ENCODE measurements at regions not wholly inside any gene's neighbourhood (a gene's known extent, or its start where the extent isn't known, plus 50 kb on each side); places are given as distances from the start of the nearest gene placed in this dataset.

GRCh38 chr14:101082036-101082435 lies 178.5 kb upstream of the RTL1 start:
- TF ChIP-seq CTCF (conservative IDR thresholded peaks at IDR 0.05; ENCODE audit: low read depth, low read length) (no peak), RAD21 (IDR thresholded peaks at IDR 0.05; ENCODE audit: low read length) (no peak), POLR2A (IDR thresholded peaks at IDR 0.05; ENCODE audit: low read depth, low read length) (no peak), CHD1 (IDR thresholded peaks at IDR 0.05; ENCODE audit: low read depth, low read length) (no peak), CEBPB (IDR thresholded peaks at IDR 0.05; ENCODE audit: low read depth, low read length) (no peak), FOS (IDR thresholded peaks at IDR 0.05; ENCODE audit: low read depth, low read length) (no peak), MXI1 (IDR thresholded peaks at IDR 0.05; ENCODE audit: borderline replicate concordance, low read depth, low read length) (no peak), RCOR1 (IDR thresholded peaks at IDR 0.05; ENCODE audit: insufficient replicate concordance, low read length) (no peak), BHLHE40 (IDR thresholded peaks at IDR 0.05; ENCODE audit: low read depth, low read length) (no peak), MAFK (IDR thresholded peaks at IDR 0.05; ENCODE audit: low read depth, low read length) (no peak), RFX5 (IDR thresholded peaks at IDR 0.05; ENCODE audit: low read depth, low read length) (no peak), SMC3 (IDR thresholded peaks at IDR 0.05; ENCODE audit: low read depth, low read length) (no peak)
- TF ChIP-seq, protein P1, sequence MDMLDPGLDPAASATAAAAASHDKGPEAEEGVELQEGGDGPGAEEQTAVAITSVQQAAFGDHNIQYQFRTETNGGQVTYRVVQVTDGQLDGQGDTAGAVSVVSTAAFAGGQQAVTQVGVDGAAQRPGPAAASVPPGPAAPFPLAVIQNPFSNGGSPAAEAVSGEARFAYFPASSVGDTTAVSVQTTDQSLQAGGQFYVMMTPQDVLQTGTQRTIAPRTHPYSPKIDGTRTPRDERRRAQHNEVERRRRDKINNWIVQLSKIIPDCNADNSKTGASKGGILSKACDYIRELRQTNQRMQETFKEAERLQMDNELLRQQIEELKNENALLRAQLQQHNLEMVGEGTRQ (IDR thresholded peaks at IDR 0.05; ENCODE audit: low read depth, low read length) = no peak
